GM23338 (cell line): ENCODE measurements at regions not wholly inside any gene's neighbourhood (a gene's known extent, or its start where the extent isn't known, plus 50 kb on each side); places are given as distances from the start of the nearest gene placed in this dataset.

Experiments used
- ATAC-seq: fragments of 200-7000 bp; cut with Tn5 transposase; 3 replicates; pipeline ENCODE4 v1.9.1; 2020
- DNase-seq: peaks from one replicate; pipeline ENCODE4 v3.0.0-alpha.2; 2015; ENCODE audit warnings: low spot score
- H2AFZ ChIP-seq: fragments of 200-600 bp; sonication (generic); 2 replicates; pipeline ENCODE4 v1.8.0; 2016; ENCODE audit warnings: antibody characterized with exemption, mild to moderate bottlenecking, moderate library complexity
- H3F3A ChIP-seq: fragments of 200-600 bp; sonication (generic); replicated peaks from 2 replicates; pipeline ENCODE4 v1.8.0; 2017; ENCODE audit warnings: antibody characterized with exemption, mixed run types, low read depth
- H3K27ac ChIP-seq: fragments of 200-600 bp; sonication (generic); 2 replicates; pipeline ENCODE4 v1.6.1; 2016; ENCODE audit warnings: low read depth
- H3K27me3 ChIP-seq: fragments of 200-600 bp; sonication (generic); 2 replicates; pipeline ENCODE4 v1.8.0; 2016; ENCODE audit warnings: mild to moderate bottlenecking, mixed run types, moderate library complexity; ENCODE audit not compliant: insufficient read depth
- H3K36me3 ChIP-seq: fragments of 200-600 bp; sonication (generic); 2 replicates; pipeline ENCODE4 v1.8.0; 2016; ENCODE audit warnings: mild to moderate bottlenecking; ENCODE audit not compliant: insufficient read depth
- H3K4me1 ChIP-seq: fragments of 200-600 bp; sonication (generic); 2 replicates; pipeline ENCODE4 v1.8.0; 2016; ENCODE audit warnings: mild to moderate bottlenecking, moderate library complexity; ENCODE audit not compliant: insufficient read depth
- H3K4me2 ChIP-seq: fragments of 200-600 bp; sonication (generic); 2 replicates; pipeline ENCODE4 v1.7.1; 2017; ENCODE audit warnings: mixed run types
- H3K4me3 ChIP-seq: fragments of 200-600 bp; sonication (generic); 2 replicates; pipeline ENCODE4 v1.6.1; 2016; ENCODE audit warnings: mixed run types
- H3K79me2 ChIP-seq: fragments of 200-600 bp; sonication (generic); replicated peaks from 2 replicates; pipeline ENCODE4 v1.8.0; 2017; ENCODE audit warnings: mild to moderate bottlenecking; ENCODE audit not compliant: insufficient read depth
- H3K9me2 ChIP-seq: fragments of 200-600 bp; sonication (generic); 2 replicates; pipeline ENCODE4 v1.8.0; 2017; ENCODE audit not compliant: insufficient read depth
- H4K20me1 ChIP-seq: fragments of 200-600 bp; sonication (generic); replicated peaks from 2 replicates; pipeline ENCODE4 v1.8.0; 2017; ENCODE audit warnings: mild to moderate bottlenecking; ENCODE audit not compliant: insufficient read depth
- H3K27ac Mint-ChIP-seq: 2 replicates; pipeline ENCODE4 v1.8.0; 2020; ENCODE audit warnings: inconsistent platforms, mild to moderate bottlenecking, moderate library complexity, mixed read lengths
- H3K27me3 Mint-ChIP-seq: 3 replicates; pipeline ENCODE4 v1.8.0; 2022; ENCODE audit warnings: low read depth, mild to moderate bottlenecking, moderate library complexity, mixed read lengths, inconsistent platforms; ENCODE audit not compliant: insufficient read depth, poor library complexity
- H3K36me3 Mint-ChIP-seq: 3 replicates; pipeline ENCODE4 v1.8.0; 2021; ENCODE audit warnings: low read depth, mild to moderate bottlenecking, inconsistent platforms, moderate library complexity, mixed read lengths
- H3K4me1 Mint-ChIP-seq: 3 replicates; pipeline ENCODE4 v1.8.0; 2020; ENCODE audit warnings: mild to moderate bottlenecking, inconsistent platforms, mixed read lengths
- H3K4me3 Mint-ChIP-seq: 3 replicates; pipeline ENCODE4 v1.8.0; 2021; ENCODE audit warnings: moderate library complexity, mild to moderate bottlenecking, inconsistent platforms, mixed read lengths
- H3K9me3 Mint-ChIP-seq: 3 replicates; pipeline ENCODE4 v1.8.0; 2020; ENCODE audit warnings: moderate library complexity, mild to moderate bottlenecking, inconsistent platforms, mixed read lengths
- CREB1 ChIP-seq: fragments of 250-450 bp; sonication (Bioruptor Pico); IDR thresholded peaks from 2 replicates; pipeline ENCODE4 v1.5.0; 2020; ENCODE audit warnings: low read depth, mild to moderate bottlenecking, moderate library complexity
- EZH2phosphoT487 ChIP-seq: fragments of 200-600 bp; sonication (generic); IDR thresholded peaks from one replicate; pipeline ENCODE4 v1.8.1; 2018; ENCODE audit warnings: antibody characterized with exemption; ENCODE audit not compliant: unreplicated experiment
- POLR2AphosphoS5 ChIP-seq: IDR thresholded peaks from 2 replicates; pipeline ENCODE4 v1.6.1; 2016; ENCODE audit warnings: antibody characterized with exemption, low read depth
- REST ChIP-seq: IDR thresholded peaks from one replicate; pipeline ENCODE4 v1.6.1; 2018; ENCODE audit warnings: antibody characterized with exemption; ENCODE audit not compliant: unreplicated experiment
- STAT1 ChIP-seq: IDR thresholded peaks from one replicate; pipeline ENCODE4 v1.6.1; 2016; ENCODE audit warnings: antibody characterized with exemption; ENCODE audit not compliant: unreplicated experiment
- ZNF114 ChIP-seq: fragments of 250-450 bp; sonication (Bioruptor Pico); IDR thresholded peaks from 2 replicates; pipeline ENCODE4 v1.5.0; 2020; ENCODE audit warnings: mild to moderate bottlenecking, moderate library complexity
- ZNF462 ChIP-seq: fragments of 250-450 bp; sonication (Bioruptor Pico); IDR thresholded peaks from 2 replicates; pipeline ENCODE4 v1.5.0; 2020; ENCODE audit warnings: mild to moderate bottlenecking, moderate library complexity

GRCh38 chr15:29205186-29205585, 64.4 kb downstream of the NSMCE3 start (continued):
- TF ChIP-seq ZNF462, result no peak
- TF ChIP-seq REST, result no peak
- no peak for TF ChIP-seq POLR2AphosphoS5
- no peak for TF ChIP-seq ZNF114 (CRISPR knock-in tag)
- TF ChIP-seq CREB1 (CRISPR knock-in tag), result no peak

- no peaks in the 10 kb centered on the region for H3K36me3 ChIP-seq
- no peaks in the 10 kb centered on the region for H3K27me3 ChIP-seq
- Mint-ChIP-seq H3K36me3 (no peaks in the 10 kb centered on the region), H3K9me3 (no peaks in the 10 kb centered on the region), H3K4me1 (peaks cover 3% of the 10 kb centered on the region; the same call in 1 of the 3 replicates), H3K27me3 (peaks cover 2% of the 10 kb centered on the region), H3K4me3 (no peak overlapping the region), H3K27ac (no peak overlapping the region)
- H3K9me2 ChIP-seq, result no peaks in the 10 kb centered on the region
- 0 out of 2 replicates have a peak, but pooled peaks cover 3% of the 10 kb centered on the region for H4K20me1 ChIP-seq
- no peak overlapping the region for H3K27ac ChIP-seq
- no peak for ATAC-seq
- H3F3A ChIP-seq, result no peaks in the 10 kb centered on the region
- no peak overlapping the region for H2AFZ ChIP-seq
- no peaks in the 10 kb centered on the region for H3K4me1 ChIP-seq
- no peaks in the 10 kb centered on the region for H3K79me2 ChIP-seq
- no peak overlapping the region for H3K4me3 ChIP-seq
- H3K4me2 ChIP-seq, result no peak overlapping the region
- no peak for DNase-seq
- TF ChIP-seq EZH2phosphoT487 (no peak), STAT1 (no peak), ZNF462 (no peak)
Observed at GRCh38 chr15:29204369-29204755, 65.3 kb downstream of the NSMCE3 start.
